ENCODE measurements at regions not wholly inside any gene's neighbourhood (a gene's known extent, or its start where the extent isn't known, plus 50 kb on each side); places are given as distances from the start of the nearest gene placed in this dataset.
"Not testable (repeated sequence)": the region's sequence is repeated elsewhere in the genome, so short reads cannot be mapped to it uniquely, and the experiment has no call there.

- in situ Hi-C loops (cut with HindIII; ENCODE audit: low pct_unique_long_range_greater_than_20kb, low sequenced_read_pairs): no loop called here
- no peak for DNase-seq (ENCODE audit: low read depth)
Measured at GRCh38 chr2:171266102-171266501, 105.4 kb upstream of the TLK1 start.

- in situ Hi-C loops (cut with HindIII; ENCODE audit: low pct_unique_long_range_greater_than_20kb, low sequenced_read_pairs): not testable (repeated sequence)
Measured at GRCh38 chr2:171261529-171261928, 100.8 kb upstream of the TLK1 start.

GRCh38 chr2:171260471-171261424, 100.1 kb upstream of the TLK1 start:
- in situ Hi-C loops (cut with HindIII; ENCODE audit: low pct_unique_long_range_greater_than_20kb, low sequenced_read_pairs): no loop called here
- no peak for DNase-seq (ENCODE audit: low read depth)

More at GRCh38 chr2:171261529-171261928, 100.8 kb upstream of the TLK1 start:
- not testable (repeated sequence) for DNase-seq (ENCODE audit: low read depth)

- no peak for DNase-seq (ENCODE audit: low read depth)
- in situ Hi-C loops (cut with HindIII; ENCODE audit: low pct_unique_long_range_greater_than_20kb, low sequenced_read_pairs): no loop called here
Measured at GRCh38 chr2:171254666-171255065, 94.0 kb upstream of the TLK1 start.

- in situ Hi-C loops (cut with HindIII; ENCODE audit: low pct_unique_long_range_greater_than_20kb, low sequenced_read_pairs): no loop called here
Measured at GRCh38 chr2:171253900-171254650, 93.4 kb upstream of the TLK1 start.

DNA sequence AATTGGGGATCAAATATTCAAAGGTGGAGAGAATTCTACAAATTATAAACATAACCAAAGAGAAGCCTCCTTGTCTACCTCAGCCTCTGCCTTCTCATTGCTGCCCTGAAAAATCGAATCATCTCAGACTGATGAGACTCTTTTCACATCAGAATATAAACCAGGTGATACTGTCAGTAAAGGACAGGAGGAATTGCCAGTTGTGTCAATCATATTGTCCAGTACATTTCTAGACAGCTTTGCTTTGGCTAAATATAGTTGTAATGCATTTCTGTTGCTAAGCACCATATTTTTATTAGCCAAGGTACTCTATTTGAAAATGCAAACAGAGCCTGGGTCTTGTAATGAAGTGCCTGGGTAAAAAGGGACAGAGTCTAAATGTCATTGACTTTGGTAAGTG, 92.6 kb upstream of the TLK1 start:
- in situ Hi-C loops (cut with HindIII; ENCODE audit: low pct_unique_long_range_greater_than_20kb, low sequenced_read_pairs): no loop called here
- no peak for DNase-seq (ENCODE audit: low read depth)

More at GRCh38 chr2:171253900-171254650, 93.4 kb upstream of the TLK1 start:
- DNase-seq (ENCODE audit: low read depth): no peak

GRCh38 chr2:171249689-171250088, 89.0 kb upstream of the TLK1 start:
- no peak for DNase-seq (ENCODE audit: low read depth)
- in situ Hi-C loops (cut with HindIII; ENCODE audit: low pct_unique_long_range_greater_than_20kb, low sequenced_read_pairs): no loop called here

DNA sequence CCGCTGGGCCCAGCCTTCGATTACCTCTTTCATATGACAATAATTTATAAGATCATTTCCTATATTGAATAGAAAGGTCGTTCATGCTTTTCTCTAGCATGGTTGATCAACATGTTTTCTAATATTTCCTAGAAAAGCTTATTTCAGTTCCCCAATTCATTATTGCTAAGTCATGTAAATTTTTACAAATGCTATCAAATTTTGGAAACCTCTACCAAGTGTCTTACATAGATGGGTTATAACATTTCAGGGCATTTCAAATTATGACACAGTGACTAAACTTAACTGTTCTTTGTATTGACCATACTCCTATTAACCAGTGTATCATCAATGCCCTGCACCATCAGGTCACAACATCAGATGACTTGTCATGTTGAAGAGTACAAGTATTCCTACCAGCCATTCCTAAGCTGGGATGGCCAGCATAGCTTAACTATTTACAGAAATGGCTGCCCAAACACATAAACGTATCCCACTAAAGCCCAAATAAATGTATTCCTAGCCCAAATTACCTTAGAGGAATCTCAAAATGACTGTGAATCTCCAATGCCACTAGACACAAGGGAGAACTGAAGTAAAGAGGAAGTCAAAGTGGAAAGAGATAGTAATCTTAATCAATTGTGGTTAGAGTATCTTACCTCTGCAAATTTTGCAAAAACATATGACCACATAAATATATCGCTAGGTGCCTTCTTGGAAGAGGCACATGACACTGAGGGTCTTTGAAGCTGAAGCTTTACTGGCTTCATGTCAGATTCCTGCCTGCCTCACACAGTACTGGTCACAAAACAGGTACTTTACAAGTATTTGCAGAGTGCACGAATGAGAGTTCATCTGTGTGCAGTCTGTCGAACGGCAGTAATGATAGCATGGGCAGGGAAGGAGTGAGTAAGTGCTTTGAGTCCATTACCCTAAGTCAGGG, 87.3 kb upstream of the TLK1 start:
- in situ Hi-C loops (cut with HindIII; ENCODE audit: low pct_unique_long_range_greater_than_20kb, low sequenced_read_pairs): no loop called here
- no peak for DNase-seq (ENCODE audit: low read depth)

DNA sequence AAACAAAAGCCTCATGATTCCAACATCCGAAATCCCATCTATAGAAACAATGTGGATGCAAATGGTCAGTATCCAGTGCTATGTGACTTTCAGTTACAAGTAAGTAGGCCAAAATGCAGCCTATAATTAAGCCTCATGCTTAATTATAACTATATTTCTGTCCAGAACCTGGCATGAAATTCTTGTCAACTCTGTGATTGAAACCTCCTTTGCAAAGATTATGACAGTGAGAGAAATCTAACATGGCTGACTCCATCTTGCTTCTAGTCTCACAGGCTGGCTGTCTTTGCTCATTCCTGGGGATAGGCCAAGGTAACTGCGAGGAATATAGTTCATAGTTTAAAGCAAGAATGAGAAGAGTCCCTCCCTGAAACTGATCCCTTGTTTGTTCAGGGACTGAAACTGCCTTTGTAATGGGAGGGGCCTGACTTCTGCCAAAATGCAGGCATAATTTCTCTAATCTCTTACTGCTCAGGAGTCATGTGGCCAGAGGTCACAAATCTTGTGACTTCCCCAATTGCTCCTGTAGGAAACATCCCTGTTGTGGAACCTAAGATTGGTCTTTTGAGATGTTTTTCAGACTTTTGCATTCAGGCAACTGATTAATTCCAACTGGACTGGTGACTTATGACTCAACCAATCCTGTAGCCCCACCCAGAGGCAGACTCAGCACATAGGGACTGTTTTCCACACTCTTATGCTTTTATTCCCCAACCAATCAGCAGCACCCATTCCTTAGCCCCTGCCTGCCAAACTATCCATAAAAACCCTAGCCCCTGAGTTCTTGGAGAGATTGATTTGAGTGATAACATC, 84.5 kb upstream of the TLK1 start:
- peak; percentile 68 for DNase-seq (ENCODE audit: low read depth)
- in situ Hi-C loops (cut with HindIII; ENCODE audit: low pct_unique_long_range_greater_than_20kb, low sequenced_read_pairs): no loop called here

DNA sequence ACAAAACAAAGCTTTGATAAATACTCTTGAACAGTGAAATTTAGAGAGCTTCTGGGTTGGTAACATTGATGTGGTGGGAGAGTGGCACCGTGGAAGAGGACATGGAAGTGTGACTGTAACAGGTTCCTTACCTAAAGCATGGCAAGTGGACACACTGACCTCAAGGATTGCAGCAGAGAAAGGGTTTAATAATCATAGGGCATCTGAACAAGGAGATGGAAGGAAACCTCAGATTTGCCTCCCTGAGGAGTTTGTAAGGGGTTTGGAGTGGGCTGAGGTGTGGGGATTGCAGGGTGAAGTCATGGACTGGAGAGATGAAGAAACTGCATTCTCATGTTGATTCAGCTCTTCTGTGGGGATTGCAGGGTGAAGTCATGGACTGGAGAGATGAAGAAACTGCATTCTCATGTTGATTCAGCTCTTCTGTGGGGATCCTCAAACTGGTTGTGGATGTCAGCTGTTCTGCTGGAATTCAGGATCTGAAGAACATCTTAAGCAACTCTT, 83.8 kb upstream of the TLK1 start:
- peak; percentile 72 for DNase-seq (ENCODE audit: low read depth)
- in situ Hi-C loops (cut with HindIII; ENCODE audit: low pct_unique_long_range_greater_than_20kb, low sequenced_read_pairs): no loop called here

GRCh38 chr2:171241771-171242170, 81.1 kb upstream of the TLK1 start:
- no peak for DNase-seq (ENCODE audit: low read depth)
- in situ Hi-C loops (cut with HindIII; ENCODE audit: low pct_unique_long_range_greater_than_20kb, low sequenced_read_pairs): no loop called here

DNA sequence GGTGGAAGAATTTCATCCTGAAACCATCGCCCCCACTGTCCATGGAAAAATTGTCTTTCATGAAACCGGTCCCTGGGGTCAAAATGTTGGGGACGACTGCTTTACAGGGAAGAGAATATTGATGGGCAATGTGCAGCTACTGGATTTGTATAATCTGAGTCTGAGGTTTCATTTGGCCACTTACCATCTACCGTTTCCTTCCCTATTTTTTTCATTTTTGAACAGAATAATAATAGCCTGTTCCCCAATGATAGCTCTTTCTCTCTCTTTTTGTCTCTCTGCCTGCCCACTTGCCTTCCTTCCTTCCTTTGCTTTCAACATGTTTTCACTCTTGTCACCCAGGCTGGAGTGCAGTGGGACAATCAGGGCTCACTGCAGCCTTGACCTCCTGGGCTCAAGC, 78.3 kb upstream of the TLK1 start:
- in situ Hi-C loops (cut with HindIII; ENCODE audit: low pct_unique_long_range_greater_than_20kb, low sequenced_read_pairs): no loop called here

DNA sequence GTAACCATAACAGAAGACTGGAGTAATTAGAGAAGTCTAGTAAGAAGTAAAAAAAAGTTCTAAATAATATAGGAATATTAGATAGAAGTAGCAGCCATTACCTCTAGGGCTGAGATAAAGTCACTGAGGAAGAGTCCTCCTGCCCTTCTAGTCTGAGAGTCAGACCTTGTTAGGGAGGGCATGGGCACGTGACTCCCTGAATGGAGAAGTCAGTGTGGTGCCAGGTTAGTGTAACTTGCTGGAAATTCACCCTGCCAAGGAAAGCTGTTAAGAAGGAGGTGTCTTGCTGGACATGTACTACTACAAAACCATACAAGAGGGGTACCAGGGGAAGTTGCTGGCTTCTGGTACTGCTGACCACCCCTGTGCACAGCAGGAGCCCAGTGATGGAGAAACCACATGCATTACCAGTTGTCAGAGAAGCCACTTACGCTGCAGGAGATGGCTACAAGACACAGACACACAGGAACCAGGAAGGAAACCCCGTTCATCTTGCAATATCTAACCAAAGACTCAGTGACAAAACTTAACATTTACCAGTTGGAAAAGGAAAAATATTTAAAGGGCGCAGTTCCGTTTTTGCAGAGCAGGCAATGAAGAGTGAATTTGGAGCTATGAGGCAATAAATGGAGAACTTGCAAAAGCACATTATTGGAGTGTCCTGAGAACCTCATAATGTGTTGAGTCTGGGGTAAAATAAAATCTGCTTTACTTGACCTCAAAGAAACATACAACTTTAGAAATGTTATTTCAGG, 77.2 kb upstream of the TLK1 start:
- in situ Hi-C loops (cut with HindIII; ENCODE audit: low pct_unique_long_range_greater_than_20kb, low sequenced_read_pairs): no loop called here
- DNase-seq (ENCODE audit: low read depth): no peak

More for the DNA sequence above, 78.3 kb upstream of the TLK1 start:
- DNase-seq (ENCODE audit: low read depth): no peak

- DNase-seq (ENCODE audit: low read depth): no peak
- in situ Hi-C loops (cut with HindIII; ENCODE audit: low pct_unique_long_range_greater_than_20kb, low sequenced_read_pairs): no loop called here
Measured at GRCh38 chr2:171235262-171235881, 74.7 kb upstream of the TLK1 start.

- in situ Hi-C loops (cut with HindIII; ENCODE audit: low pct_unique_long_range_greater_than_20kb, low sequenced_read_pairs): no loop called here
- no peak for DNase-seq (ENCODE audit: low read depth)
Measured at GRCh38 chr2:171230176-171230575, 69.5 kb upstream of the TLK1 start.

DNA sequence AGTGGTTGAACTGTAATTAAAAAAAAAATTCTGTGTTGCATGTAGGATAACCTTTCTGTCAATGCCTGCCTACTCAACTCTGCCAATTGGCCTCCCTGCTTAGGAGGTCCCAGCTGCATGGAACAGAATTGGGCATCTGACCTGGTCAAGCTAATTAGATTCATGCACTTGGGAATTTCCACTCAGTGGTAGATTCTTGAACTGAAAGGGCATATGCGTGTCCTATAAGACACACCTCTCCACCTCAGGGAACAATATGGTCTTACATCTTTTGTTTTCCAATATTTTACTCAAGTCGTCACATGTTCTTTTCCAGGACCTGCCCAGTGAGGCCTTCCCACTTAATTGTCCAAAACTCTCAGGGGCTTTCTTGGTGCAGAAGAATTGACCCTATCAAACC, 68.1 kb upstream of the TLK1 start:
- in situ Hi-C loops (cut with HindIII; ENCODE audit: low pct_unique_long_range_greater_than_20kb, low sequenced_read_pairs): no loop called here
- DNase-seq (ENCODE audit: low read depth): peak; percentile 20

Data from Caki2 (cell line).